RPMI7951 (cell line): ENCODE measurements at regions not wholly inside any gene's neighbourhood (a gene's known extent, or its start where the extent isn't known, plus 50 kb on each side); places are given as distances from the start of the nearest gene placed in this dataset.

Experiments used
- DNase-seq: peaks from one replicate; pipeline ENCODE4 v3.0.0-alpha.2; 2012; ENCODE audit warnings: low read depth

DNA sequence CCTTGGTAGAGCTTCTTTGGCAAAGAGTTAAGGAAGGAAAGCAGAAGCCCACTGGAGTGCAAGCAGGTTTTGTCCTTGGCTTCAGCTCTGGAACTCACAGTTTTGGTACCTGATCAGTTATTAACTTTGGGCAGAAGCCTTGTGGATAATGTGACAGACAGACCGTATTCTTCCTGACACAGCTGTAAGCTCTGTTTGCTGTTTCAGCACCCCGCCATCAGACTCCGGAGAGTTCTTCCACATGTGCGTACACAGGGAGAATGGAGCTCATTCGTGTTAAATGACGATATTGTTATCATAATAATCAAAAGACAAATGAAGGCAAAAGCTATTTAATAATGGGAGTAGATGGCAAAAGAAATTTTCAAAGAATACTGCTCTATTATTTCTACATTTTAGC, 155.1 kb upstream of the ARGLU1 start:
- no peak for DNase-seq

- DNase-seq = no peak
These were observed 154.7 kb upstream of the ARGLU1 start for GRCh38 chr13:106722620-106723019.

GRCh38 chr13:106721599-106721998, 153.7 kb upstream of the ARGLU1 start:
- no peak for DNase-seq

GRCh38 chr13:106714271-106714982, 146.5 kb upstream of the ARGLU1 start:
- no peak for DNase-seq

DNA sequence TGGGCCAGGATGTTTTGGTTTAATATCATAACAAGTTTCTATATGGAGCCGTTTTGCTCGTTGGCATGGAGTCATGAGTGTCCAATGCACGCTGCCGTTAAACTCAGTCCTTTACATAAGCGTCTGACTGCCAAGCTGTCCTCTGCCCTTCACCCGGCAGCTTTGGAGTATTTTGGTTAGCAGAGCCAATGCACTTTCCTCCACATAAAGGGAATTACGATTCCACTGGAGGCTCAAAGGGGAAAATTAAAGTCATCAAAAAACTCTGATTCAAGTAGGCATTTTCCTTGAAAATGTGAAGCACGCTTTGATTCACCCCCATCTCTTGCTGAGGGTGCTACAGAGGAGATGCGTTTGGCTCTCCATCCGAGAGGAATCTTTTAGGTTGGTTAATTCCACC, 144.4 kb upstream of the ARGLU1 start:
- DNase-seq = no peak

DNA sequence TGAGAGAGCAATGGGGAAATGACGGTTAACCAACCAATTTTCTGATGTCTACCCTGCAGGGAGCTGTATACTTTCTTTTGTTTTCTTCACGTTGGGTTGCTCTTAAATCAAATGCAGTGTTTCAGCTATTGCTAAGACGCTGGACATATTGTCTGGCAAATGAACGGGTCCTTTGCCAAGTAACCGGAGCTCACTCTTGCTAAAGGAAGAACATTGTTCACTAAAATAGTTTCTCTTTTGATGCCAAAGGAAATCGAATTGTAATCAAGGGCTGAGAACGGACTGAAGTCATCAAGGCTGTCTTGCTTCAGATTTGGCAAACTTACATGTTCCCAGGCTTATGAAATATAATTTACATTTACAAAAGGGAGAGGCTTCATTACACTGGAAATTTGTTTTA, 142.3 kb upstream of the ARGLU1 start:
- DNase-seq = no peak

DNA sequence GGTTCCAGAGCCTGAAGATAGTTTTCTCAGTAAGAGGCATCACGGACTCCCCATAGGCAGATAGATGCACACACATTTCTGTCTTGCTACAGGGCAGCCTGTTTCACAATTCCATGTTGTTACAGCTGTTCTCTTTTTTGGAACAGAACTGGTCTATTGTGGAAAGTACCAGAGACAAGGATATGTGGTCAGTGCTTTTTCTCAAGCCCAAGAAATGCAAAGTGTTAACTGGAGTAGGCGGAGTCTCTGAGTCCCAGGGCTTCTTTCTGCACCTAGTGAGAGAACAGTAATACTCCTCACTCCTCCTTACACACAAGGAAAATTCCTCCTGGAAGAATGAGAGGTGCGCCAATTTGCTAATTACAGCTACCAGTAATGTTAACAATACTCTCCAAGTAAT, 141.6 kb upstream of the ARGLU1 start:
- no peak for DNase-seq

- DNase-seq = no peak
These were observed 134.6 kb upstream of the ARGLU1 start for GRCh38 chr13:106702505-106702904.

- no peak for DNase-seq
These were observed 133.9 kb upstream of the ARGLU1 start for GRCh38 chr13:106701771-106702341.

DNA sequence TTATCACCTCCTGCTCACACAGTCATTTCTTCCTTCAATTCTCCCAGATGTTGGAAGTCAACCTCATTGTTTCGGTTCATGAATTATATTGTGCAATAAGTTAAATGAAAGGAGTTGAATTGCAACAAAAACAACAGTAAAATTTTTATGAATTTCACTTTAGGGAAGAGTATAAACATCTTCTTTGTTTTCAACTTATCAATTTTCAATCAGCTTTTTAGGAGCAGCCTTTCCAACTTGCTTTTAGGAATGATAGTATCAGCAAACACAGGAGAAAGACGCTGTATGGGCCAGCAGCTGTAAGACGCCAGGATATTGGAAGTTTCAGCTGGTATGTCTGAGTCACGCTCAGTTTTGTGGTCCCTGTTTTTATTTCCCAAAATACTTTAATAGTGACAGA, 132.5 kb upstream of the ARGLU1 start:
- no peak for DNase-seq

GRCh38 chr13:106700007-106700406, 132.1 kb upstream of the ARGLU1 start:
- DNase-seq = no peak

DNA sequence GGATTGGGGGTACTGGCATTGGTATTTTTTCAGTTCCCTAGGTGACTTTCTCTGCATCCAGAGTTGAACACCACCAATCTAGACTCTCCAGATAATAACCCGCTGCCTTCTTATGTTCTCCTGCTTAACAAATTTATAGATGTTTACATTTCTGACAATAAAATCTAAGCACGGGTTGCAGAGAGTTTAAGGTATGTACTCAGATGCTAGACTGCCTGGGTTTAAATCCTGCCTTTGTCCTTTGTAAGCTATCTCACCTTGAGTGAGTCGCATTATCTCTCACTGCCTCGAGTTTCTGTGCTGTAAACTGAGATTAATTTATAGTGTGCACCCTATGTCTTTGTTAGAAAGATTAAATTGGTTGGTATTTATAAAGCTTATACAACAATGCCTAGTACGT, 131.4 kb upstream of the ARGLU1 start:
- DNase-seq = no peak

DNA sequence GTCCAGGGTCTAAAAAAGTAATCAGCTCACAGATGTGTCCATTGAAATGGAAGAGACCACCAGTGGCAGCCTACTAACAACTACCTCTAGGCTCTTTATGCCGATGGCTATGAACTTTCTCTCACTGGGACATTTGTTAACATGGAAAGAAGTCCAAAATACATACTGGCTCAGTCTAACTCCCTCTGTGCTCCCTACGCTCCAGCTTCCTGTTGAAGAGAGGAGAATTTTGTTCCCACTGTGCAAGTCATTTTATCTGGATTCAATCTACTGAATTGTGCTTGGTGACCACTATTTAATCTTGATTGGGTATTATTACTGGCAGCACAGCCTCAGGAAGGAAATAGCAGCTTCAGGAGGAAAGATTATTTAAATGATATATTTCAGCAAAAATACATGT, 128.8 kb upstream of the ARGLU1 start:
- DNase-seq = no peak

DNA sequence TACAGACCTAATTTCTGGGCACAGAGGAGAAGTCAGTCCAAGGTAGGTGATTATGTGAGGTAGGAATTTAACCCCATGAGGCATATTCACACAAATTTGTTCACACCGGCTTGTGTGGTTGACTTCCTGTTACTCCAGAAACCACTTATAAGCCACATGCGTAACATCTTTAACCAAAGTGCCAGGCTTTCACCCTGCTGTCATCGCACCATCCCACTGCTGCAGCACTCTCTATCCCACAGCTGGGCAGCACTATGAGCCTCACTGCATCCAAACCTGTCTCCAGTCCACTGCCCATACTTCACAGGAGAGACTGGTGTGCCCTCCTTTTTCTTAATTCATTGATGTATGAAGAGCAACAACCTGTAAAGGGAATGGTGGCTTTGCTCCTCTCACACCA, 128.2 kb upstream of the ARGLU1 start:
- DNase-seq = no peak

DNA sequence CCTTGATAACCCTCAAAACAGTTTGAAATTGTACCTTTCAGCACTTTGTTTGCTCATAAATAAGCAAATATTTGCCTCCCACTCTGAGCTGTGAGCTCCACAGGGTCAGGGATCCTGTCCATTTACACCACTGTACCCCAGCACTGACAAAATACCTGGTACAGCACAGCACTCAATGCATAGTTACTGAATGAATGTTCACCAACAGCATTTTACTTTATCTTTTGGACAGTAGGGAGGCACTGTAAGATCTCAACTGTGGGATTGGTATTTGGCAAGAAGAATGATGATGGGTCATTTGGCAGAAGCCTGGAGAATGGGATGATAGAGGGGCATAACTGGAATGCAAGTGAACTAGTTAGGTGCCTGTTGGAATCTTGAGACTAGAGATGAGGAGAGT, 127.2 kb upstream of the ARGLU1 start:
- DNase-seq = no peak

- no peak for DNase-seq
These were observed 123.9 kb upstream of the ARGLU1 start for GRCh38 chr13:106691861-106692260.

GRCh38 chr13:106691341-106691740, 123.4 kb upstream of the ARGLU1 start:
- no peak for DNase-seq

DNA sequence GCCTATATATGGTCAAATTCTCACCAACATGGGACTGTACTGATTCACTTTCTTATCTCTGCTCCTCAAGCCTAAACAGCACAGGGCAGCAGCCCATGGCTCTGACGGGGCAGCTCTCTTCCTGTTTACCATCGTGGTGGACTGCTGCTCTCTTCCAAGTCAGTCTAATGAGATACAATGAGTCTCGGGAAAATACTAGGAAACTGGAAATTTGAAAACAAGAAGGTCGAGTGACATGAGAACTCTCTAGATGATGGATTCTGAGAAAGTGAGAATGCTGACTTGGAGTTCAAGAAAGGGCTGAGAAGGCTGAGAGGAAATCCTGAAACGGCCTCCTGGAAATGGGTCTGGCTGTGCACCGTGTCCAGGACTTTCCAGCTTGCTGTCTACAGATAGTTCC, 122.8 kb upstream of the ARGLU1 start:
- no peak for DNase-seq

- no peak for DNase-seq
These were observed 122.0 kb upstream of the ARGLU1 start for GRCh38 chr13:106689906-106690305.

GRCh38 chr13:106688940-106689339, 121.0 kb upstream of the ARGLU1 start:
- no peak for DNase-seq

DNA sequence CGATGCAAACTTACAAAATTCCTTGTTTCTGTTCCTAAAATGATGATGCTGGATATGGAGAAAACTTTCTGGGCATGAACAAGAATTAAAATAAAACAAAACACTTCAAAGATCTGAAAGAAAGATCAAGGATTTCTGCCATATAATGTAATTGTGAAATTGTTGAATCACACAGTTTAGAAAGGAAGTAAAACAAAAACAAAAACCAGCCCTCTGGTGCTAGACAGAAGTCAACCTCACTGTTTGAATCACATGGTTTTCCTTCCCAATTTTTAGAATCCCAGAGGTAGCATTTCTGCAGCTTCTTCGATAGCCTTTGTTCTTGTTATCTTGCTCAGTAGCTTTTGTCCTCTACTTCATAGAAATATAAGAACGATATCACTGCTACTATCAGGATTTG, 118.2 kb upstream of the ARGLU1 start:
- DNase-seq = no peak

DNA sequence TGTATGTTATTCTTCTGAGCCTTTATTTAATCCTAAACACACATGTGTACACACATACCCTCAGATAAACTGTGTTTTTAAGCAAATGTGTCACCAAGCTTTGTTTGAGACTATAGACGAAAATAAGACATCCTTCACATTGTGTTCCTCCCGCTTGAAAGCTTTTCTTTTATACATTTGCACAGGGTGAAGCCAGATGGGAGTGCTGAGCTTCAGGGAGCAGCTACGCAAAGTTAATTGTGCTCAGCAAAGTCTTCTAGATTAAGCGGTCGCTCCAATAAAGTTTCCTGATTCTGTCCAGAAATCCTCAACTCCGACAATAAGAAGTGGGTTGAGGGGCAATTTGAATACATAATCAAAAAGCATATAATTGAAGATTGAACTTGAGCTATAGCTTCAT, 117.2 kb upstream of the ARGLU1 start:
- no peak for DNase-seq

- no peak for DNase-seq
These were observed 116.0 kb upstream of the ARGLU1 start for GRCh38 chr13:106683918-106684317.

- no peak for DNase-seq
These were observed 115.2 kb upstream of the ARGLU1 start for GRCh38 chr13:106683179-106683578.
